WI38 (cell line): ENCODE measurements at regions not wholly inside any gene's neighbourhood (a gene's known extent, or its start where the extent isn't known, plus 50 kb on each side); places are given as distances from the start of the nearest gene placed in this dataset.

Experiments used
- H3K4me3 ChIP-seq: 2 replicates; pipeline ENCODE4 v1.5.1; 2011; ENCODE audit warnings: low read depth, mild to moderate bottlenecking, control low read depth, low read length
- TF ChIP-seq, protein P1 (sequence below): IDR thresholded peaks from 2 replicates; pipeline ENCODE4 v1.5.1; 2012; ENCODE audit warnings: low read depth, mild to moderate bottlenecking, control low read depth, low read length

DNA sequence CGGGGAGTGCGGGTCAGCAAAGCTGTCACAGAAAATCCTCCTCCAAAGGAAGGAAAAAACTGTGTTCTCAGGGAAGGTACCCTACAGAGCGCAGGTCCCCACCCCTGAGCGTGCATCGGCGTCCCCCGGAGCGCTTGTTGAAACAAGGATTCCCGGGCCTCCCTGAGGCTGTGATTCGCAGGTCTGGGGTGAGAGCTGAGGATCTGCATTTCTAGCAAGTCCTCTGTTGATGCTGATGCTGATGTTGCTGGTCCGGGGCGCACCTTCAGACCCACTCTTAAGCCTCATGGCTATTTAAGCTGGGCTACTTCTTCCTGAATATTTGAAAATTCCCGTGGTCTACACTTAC is 226.2 kb upstream of the IGF1R start:
- TF ChIP-seq, protein P1, sequence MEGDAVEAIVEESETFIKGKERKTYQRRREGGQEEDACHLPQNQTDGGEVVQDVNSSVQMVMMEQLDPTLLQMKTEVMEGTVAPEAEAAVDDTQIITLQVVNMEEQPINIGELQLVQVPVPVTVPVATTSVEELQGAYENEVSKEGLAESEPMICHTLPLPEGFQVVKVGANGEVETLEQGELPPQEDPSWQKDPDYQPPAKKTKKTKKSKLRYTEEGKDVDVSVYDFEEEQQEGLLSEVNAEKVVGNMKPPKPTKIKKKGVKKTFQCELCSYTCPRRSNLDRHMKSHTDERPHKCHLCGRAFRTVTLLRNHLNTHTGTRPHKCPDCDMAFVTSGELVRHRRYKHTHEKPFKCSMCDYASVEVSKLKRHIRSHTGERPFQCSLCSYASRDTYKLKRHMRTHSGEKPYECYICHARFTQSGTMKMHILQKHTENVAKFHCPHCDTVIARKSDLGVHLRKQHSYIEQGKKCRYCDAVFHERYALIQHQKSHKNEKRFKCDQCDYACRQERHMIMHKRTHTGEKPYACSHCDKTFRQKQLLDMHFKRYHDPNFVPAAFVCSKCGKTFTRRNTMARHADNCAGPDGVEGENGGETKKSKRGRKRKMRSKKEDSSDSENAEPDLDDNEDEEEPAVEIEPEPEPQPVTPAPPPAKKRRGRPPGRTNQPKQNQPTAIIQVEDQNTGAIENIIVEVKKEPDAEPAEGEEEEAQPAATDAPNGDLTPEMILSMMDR = no peak
- no peak overlapping the region for H3K4me3 ChIP-seq

DNA sequence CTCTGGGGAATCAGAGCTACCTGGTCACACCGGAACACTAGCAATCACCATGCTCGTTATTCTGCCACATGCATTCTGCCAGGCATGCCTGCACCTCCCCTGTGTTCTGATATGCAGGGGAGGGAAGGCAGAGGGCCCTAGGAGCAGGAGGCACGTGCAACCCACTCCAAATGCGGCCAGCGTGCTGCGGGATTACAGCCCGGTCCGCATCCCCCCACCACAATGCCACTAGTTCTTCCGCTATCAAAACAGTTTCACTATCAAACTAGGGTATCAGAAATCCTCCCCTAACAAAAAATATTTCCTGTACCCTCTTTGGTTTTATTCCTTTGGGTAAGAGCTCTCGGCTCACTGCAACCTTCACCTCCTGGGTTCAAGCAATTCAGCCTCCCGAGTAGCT is 223.2 kb upstream of the IGF1R start:
- H3K4me3 ChIP-seq = no peak overlapping the region
- TF ChIP-seq, protein P1 = no peak

DNA sequence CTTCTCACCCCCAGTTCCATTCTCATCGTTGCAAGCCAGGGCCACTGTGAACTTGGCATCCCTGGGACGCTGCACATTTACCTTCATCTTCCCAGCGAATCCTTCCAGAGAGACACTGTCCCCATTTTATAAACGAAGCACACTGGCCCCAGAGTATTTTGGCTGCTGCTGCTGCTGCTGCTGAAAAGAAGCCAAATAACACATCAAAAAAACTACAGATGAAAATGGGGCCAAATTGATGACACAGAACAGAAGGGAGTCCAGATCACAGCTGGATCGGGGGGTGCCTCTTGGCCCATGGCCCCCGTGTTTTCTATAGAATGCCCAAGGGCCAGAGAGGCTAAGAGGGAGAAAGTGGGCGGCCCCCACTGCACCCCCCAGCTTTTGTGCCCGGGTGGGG is 221.0 kb upstream of the IGF1R start:
- TF ChIP-seq, protein P1 = no peak
- H3K4me3 ChIP-seq = no peak overlapping the region

DNA sequence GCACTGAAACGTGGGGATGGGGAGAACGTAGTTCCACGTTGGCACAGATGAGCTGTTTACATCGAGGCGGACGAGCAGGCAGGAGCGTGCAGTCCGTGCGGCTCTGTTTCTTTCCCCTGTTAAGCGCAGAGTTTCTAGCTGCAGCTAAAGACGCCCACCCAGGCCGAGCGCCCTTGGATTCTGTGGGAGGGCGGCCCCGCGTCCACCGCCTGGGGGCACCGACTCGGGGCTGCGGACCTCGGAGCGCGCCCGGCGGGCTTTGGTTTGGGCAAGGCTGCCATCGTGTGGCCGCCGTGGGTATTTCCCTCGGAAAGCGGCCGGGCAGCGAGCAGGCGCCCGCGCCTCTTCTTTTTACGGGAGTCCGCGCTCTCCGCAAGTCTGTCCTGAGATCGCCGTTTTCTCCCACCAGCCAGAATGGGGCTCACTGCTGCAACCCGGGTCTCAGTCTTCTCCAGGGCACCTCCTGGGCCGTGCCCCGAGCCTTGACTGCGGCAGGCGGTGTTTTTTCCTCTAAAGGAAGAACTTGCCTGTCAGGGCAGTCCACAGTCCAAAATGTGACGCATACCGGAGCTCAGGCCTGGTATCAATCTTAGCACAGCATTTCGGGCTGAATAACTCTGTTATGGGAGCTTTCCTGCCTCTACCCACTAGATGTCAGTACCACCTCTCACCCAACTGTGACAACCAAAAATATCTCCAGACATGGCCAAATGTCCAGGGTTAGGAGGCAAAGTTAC is 219.9 kb upstream of the IGF1R start:
- TF ChIP-seq, protein P1 = peak; percentile 50
- H3K4me3 ChIP-seq = peak overlapping the region; percentile 51

DNA sequence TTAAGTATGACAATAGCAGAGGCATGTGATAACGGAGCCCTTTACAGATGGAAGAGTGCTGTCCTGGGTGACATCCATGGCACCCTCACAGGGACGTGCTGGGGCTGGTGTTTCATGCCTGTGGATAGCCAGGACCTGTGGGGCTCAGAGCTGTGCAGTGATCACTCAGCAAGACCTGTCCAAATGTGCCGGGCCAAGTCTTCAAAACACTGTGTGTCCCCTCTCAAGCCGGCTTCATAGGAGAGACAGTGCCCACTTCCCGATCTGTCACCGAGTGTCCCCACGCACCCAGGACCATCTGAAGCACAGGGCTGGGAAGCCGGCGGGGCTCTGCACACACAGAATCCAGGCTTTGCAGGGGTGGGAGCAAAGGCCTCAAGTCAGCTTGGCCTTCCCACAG is 217.2 kb upstream of the IGF1R start:
- TF ChIP-seq, protein P1 = no peak
- no peak overlapping the region for H3K4me3 ChIP-seq

DNA sequence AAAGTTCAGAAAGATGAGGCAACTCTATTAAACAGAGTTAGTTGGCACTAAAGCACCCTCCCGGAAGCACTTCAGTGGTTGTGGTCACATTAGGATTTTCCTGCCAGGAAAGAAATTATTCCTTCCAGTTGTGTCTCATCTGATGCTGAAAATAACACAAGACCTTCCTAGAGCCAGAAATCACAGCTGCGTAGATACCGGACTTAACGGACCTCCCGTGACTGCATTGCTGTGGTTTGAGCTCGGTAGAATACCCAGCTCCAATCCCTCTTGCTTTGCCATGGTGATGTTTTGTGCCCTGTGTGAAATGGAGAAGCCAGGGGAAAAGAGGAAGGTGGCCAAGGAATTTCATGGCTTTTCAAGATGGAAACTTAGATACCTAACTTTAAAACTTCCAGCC is 215.0 kb upstream of the IGF1R start:
- TF ChIP-seq, protein P1 = no peak

DNA sequence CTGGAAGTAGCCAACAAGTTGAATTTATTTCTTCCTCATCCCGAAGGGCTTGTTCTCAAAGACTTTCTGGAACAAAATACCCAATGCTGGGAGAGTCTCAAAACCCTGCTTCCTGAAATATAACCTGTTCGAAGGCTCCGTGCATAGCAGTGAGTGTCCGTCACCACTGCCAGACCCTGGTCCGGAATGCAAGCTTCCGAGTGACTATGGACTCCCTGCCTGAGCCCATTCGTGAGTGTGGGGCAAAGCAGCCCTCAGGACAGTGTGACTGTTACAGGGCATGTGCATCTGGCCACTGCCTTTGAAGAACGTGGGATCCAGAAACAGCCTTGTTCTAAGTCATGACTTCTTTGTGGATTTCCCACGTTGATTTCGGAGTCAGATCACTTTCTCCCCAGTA is 214.5 kb upstream of the IGF1R start:
- no peak overlapping the region for H3K4me3 ChIP-seq
- TF ChIP-seq, protein P1 = no peak

More for the DNA sequence above, 215.0 kb upstream of the IGF1R start:
- no peak overlapping the region for H3K4me3 ChIP-seq
